ENCODE measurements at regions not wholly inside any gene's neighbourhood (a gene's known extent, or its start where the extent isn't known, plus 50 kb on each side); places are given as distances from the start of the nearest gene placed in this dataset.
"Not testable (repeated sequence)": the region's sequence is repeated elsewhere in the genome, so short reads cannot be mapped to it uniquely, and the experiment has no call there.

DNA sequence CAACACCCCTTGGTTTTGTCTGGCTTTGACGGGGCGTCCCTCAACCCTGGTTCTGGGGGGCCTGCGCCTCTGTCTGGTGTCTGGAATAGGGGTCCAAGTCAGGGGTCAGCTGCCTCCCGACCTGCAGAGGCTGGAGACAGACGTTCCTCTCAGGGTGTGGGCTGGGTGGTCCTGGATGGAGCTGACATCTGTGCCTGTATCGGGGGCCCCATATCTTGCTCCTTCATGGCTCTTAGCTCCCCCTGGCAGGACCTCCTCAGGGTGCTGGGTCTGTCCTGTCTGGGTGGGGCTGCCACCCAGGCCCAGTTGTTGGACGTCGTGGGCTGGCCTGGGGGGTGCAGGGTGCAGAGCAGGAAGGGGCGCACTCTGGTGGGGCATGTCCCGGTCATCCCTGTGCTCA, 374.8 kb downstream of the TMEM121 start:
- no peak overlapping the region for H3K4me3 ChIP-seq
- no peak for TF ChIP-seq POLR2A (IDR thresholded peaks at IDR 0.05)
- TF ChIP-seq, protein P1, sequence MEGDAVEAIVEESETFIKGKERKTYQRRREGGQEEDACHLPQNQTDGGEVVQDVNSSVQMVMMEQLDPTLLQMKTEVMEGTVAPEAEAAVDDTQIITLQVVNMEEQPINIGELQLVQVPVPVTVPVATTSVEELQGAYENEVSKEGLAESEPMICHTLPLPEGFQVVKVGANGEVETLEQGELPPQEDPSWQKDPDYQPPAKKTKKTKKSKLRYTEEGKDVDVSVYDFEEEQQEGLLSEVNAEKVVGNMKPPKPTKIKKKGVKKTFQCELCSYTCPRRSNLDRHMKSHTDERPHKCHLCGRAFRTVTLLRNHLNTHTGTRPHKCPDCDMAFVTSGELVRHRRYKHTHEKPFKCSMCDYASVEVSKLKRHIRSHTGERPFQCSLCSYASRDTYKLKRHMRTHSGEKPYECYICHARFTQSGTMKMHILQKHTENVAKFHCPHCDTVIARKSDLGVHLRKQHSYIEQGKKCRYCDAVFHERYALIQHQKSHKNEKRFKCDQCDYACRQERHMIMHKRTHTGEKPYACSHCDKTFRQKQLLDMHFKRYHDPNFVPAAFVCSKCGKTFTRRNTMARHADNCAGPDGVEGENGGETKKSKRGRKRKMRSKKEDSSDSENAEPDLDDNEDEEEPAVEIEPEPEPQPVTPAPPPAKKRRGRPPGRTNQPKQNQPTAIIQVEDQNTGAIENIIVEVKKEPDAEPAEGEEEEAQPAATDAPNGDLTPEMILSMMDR (IDR thresholded peaks at IDR 0.05): no peak
- WGBS, 4 donors: 67 to 75% (median 70%) methylated on average over 4 to 10 of the region's 10 CpGs; no CpG with 5 or more reads in 1 of the 4 donors
- H3K36me3 ChIP-seq (replicated peaks in 1 of 2): no peaks in the 10 kb centered on the region
- H3K4me1 ChIP-seq (replicated peaks in 1 of 2): no peaks in the 10 kb centered on the region
- no peaks in the 10 kb centered on the region for H3K9me3 ChIP-seq (replicated peaks in 1 of 3)
- intact Hi-C loops (cut with DNase I): no loop called here
- H3K27me3 ChIP-seq: no peaks in the 10 kb centered on the region
- H3K27ac ChIP-seq: no peak overlapping the region
- no peak for DNase-seq

DNA sequence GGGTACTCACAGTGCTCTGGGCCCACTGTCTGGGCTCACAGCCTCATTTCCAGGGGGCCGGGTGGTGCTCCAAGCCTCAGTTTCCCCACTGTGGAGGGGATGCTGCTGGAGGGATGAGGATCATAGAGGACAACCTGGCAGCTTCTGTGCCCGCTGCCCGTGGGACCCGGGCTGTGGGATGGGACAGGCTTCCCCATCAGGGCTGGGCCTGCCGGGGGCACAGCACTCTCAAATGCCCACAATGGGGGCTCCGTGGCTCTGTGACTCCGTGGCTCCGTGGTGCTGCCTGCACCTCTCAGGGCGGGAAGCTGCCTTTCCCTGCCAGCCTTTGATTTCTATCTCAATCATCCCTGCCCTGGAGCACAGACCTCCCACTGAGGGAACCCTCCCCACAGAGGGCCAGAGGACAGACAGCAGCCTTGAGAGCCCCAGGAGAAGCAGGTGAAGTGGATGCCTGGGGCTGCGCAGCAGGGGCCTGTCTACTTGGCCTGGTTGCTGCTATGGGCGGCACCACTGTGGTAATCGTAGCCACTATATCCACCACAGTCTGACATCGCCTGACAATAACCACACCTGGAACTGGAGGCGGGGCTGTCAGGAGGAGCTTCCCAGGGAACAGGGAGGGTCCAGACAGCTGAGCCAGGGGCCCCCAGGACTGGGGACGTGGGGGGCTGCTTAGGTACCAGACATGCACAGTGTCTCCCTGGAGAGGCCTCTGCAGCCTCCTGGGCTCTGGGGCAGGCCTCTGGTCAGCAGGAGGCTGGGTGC, 375.9 kb downstream of the TMEM121 start:
- Histone ChIP-seq H3K36me3 (replicated peaks in 1 of 2) (no peaks in the 10 kb centered on the region), H3K27me3 (no peaks in the 10 kb centered on the region), H3K4me3 (no peak overlapping the region), H3K9me3 (replicated peaks in 1 of 3) (no peaks in the 10 kb centered on the region), H3K4me1 (replicated peaks in 1 of 2) (no peaks in the 10 kb centered on the region), H3K27ac (no peak overlapping the region)
- intact Hi-C loops (cut with DNase I): no loop called here
- DNase-seq: no peak
- TF ChIP-seq, protein P1 (IDR thresholded peaks at IDR 0.05): no peak
- no peak for TF ChIP-seq POLR2A (IDR thresholded peaks at IDR 0.05)
- 57 to 84% (median 71%) methylated on average over 2 to 15 of the region's 15 CpGs for WGBS, 4 donors

DNA sequence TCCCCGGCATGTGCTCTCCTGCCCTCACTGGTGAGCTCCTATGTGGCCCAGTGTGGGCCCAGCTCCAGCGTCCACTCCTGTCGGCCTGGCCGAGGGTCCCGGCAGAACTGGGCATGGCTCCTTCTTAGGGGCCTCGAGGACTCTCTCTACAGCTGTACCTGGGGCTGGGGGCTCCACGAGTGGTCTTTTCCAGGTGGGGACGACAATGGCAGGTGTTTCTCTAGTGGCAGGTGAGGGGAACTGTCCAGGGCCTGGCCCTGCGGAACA, 376.4 kb downstream of the TMEM121 start:
- DNase-seq; H3K4me3 ChIP-seq; H3K27me3 ChIP-seq; intact Hi-C loops (cut with DNase I); H3K4me1 ChIP-seq (replicated peaks in 1 of 2); H3K36me3 ChIP-seq (replicated peaks in 1 of 2); H3K27ac ChIP-seq; H3K9me3 ChIP-seq (replicated peaks in 1 of 3): not testable (repeated sequence)
- WGBS, 4 donors: 55 to 76% methylated on average over 7 to 8 of the region's 9 CpGs; no CpG with 5 or more reads in 2 of the 4 donors

DNA sequence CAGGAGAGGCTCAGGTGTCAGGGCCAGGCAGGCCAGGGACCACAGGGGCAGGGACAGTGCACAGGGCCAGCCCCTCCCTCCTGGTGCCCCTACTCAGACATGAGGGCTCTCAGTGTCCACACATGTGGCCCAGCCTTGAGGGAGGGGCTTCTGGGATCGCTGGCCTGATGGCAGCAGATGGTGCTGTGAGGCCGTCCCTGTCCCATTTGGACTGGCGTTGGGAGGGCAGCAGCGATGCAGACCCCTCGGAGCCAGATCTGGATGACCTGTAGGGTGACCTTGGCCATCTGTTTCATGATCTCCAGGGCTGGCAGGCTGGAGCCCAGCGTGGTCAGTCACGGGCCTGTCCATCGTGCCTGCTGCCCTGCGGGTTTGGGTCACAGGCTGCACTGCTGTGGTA, 377.6 kb downstream of the TMEM121 start:
- Histone ChIP-seq H3K4me3 (no peak overlapping the region), H3K27ac (no peak overlapping the region), H3K4me1 (replicated peaks in 1 of 2) (no peaks in the 10 kb centered on the region), H3K27me3 (no peaks in the 10 kb centered on the region), H3K9me3 (replicated peaks in 1 of 3) (no peaks in the 10 kb centered on the region), H3K36me3 (replicated peaks in 1 of 2) (no peaks in the 10 kb centered on the region)
- no peak for DNase-seq
- WGBS, 4 donors: 80 to 88% (median 84%) methylated on average over 9 of the region's 9 CpGs; no CpG with 5 or more reads in 1 of the 4 donors
- intact Hi-C loops (cut with DNase I): no loop called here
- no peak for TF ChIP-seq POLR2A (IDR thresholded peaks at IDR 0.05)
- TF ChIP-seq, protein P1 (IDR thresholded peaks at IDR 0.05): no peak

DNA sequence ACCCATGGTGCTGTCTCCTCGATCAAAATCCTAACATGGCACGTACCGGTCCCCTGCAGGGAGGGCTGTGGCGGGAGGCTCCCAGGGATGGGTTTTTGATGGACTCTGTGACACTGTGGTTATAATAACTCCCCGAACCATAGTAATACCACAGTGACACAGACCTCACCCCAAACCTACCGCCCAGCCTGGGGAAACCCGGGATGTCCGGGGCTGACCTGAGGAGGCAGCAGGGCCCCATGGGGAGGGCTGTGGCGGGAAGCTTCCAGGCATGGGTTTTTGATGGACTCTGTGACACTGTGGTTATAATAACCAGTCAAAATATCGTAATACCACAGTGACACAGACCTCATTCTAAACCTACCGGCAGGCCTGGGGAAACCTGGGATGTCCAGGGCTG, 378.0 kb downstream of the TMEM121 start:
- Histone ChIP-seq H3K36me3 (replicated peaks in 1 of 2) (no peaks in the 10 kb centered on the region), H3K9me3 (replicated peaks in 1 of 3) (no peaks in the 10 kb centered on the region), H3K4me1 (replicated peaks in 1 of 2) (no peaks in the 10 kb centered on the region), H3K4me3 (no peak overlapping the region), H3K27me3 (no peaks in the 10 kb centered on the region), H3K27ac (no peak overlapping the region)
- WGBS, 4 donors: 63 to 70% (median 69%) methylated on average over 5 to 11 of the region's 11 CpGs
- TF ChIP-seq, protein P1 (IDR thresholded peaks at IDR 0.05): no peak
- no peak for TF ChIP-seq POLR2A (IDR thresholded peaks at IDR 0.05)
- intact Hi-C loops (cut with DNase I): no loop called here
- no peak for DNase-seq
